ENCODE measurements at regions not wholly inside any gene's neighbourhood (a gene's known extent, or its start where the extent isn't known, plus 50 kb on each side); places are given as distances from the start of the nearest gene placed in this dataset.
"Not testable (repeated sequence)": the region's sequence is repeated elsewhere in the genome, so short reads cannot be mapped to it uniquely, and the experiment has no call there.

DNA sequence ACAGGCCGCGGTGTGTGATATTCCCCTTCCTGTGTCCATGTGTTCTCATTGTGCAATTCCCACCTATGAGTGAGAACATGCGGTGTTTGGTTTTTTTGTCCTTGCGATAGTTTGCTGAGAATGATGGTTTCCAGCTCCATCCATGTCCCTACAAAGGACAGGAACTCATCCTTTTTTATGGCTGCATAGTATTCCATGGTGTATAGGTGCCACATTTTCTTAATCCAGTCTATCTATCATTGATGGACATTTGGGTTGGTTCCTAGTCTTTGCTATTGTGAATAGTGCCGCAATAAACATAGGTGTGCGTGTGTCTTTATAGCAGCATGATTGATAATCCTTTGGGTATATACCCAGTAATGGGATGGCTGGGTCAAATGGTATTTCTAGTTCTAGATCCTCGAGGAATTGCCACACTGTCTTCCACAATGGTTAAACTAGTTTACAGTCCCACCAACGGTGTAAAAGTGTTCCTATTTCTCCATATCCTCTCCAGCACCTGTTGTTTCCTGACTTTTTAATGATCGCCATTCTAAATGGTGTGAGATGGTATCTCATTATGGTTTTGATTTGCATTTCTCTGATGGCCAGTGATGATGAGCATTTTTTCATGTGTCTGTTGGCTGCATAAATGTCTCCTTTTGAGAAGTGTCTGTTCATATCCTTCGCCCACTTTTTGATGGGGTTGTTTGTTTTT is 125.1 kb downstream of the USP22 start:
- not testable (repeated sequence) for DNase-seq

- DNase-seq, result no peak
Observed at GRCh38 chr17:20920095-20920814, 122.6 kb downstream of the USP22 start.

DNA sequence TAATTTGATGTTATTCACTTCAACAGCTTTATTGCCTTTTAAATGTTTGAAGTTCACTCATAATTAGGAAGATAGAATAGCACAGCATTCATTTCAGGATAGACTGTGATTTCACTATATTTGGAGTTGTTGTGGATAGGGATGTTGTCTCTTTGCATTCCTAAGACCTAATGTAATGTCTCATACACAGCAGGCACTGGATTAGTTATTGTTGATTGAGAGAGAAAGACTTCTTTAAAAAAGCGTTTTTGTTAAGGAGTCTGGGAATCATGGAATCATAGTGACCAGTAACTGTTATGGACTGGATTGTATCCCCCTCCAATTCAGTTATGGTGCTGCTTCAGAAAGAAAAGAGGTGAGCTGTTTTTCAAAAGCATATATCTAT is 122.0 kb downstream of the USP22 start:
- no peak for DNase-seq

DNA sequence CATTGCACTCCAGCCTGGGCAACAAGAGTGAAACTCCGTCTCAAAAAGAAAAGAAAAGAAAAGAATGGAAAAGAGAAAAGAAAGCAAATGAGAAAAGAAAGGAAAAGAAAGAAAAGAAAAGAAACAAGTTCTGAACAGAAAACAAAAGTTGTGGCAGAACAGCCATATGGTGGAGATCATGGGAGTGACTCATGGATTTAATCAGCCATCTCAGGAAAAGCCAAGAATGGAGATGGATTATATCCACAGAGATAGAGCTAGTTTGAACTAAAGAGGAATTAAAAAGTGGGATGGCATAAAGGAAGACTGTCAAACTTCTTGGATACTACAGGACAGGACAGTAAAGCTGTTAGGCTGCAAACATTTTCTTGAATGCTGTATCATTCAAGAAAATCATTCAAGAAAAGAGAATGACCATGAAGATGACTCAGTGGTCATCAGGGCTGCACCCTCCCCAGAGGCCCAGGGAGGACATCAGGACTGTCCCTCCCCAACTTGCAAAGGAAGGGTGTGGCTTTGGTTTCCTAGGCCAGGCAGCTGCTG is 120.6 kb downstream of the USP22 start:
- DNase-seq, result no peak

GRCh38 chr17:20924306-20924705 is 118.5 kb downstream of the USP22 start:
- no peak for DNase-seq

- no peak for DNase-seq
Observed at GRCh38 chr17:20925091-20925490, 117.7 kb downstream of the USP22 start.

DNA sequence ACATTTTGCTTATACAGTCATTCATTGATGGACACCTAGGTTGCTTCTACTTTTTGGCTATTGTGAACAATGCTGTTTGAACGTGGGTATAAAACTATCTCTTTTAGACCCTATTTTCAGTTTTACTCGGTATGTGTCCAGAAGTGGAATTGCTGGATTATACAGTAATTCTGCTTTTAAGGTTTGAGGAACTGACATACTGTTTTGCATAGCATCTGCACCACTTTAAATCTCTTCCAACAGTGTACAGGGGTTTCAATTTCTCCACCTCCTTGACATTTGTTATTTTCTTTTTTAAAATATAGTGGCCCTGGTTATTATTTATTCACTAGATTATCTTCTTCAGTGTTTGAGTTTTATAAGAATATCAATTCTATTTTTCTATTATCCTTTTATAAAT is 116.9 kb downstream of the USP22 start:
- DNase-seq, result no peak

GRCh38 chr17:20926532-20926931 is 116.3 kb downstream of the USP22 start:
- DNase-seq, result no peak

- DNase-seq, result no peak
Observed at GRCh38 chr17:20927308-20927977, 115.4 kb downstream of the USP22 start.

DNA sequence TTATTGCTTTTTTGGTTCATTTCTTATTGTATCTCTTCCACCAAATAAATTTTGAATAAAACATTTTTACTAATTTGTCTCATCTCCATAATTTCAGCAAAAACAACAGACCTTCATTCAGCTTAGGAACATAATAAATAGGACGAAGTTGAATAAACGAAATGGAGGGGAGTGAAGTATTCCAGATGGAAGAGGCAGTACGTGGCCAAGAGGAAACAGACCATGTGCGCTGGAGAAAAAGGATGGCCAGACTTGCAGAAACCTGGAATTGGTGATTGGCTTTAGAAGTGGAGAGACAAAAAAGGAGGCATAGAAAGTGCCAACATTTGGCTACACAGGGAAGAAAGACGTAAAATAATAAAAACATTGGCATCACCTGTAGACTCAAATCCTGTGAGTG is 113.5 kb downstream of the USP22 start:
- DNase-seq, result no peak

GRCh38 chr17:20930081-20930760 is 112.6 kb downstream of the USP22 start:
- DNase-seq, result no peak

DNA sequence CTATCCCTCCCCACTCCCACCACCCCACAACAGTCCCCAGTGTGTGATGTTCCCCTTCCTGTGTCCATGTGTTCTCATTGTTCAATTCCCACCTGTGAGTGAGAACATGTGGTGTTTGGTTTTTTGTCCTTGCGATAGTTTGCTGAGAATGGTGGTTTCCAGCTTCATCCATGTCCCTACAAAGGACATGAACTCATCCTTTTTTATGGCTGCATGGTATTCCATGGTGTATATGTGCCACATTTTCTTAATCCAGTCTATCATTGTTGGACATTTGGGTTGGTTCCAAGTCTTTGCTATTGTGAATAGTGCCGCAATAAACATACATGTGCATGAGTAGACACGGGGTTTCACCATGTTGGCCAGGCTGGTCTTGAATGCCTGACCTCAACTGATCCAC is 109.8 kb downstream of the USP22 start:
- not testable (repeated sequence) for DNase-seq

DNA sequence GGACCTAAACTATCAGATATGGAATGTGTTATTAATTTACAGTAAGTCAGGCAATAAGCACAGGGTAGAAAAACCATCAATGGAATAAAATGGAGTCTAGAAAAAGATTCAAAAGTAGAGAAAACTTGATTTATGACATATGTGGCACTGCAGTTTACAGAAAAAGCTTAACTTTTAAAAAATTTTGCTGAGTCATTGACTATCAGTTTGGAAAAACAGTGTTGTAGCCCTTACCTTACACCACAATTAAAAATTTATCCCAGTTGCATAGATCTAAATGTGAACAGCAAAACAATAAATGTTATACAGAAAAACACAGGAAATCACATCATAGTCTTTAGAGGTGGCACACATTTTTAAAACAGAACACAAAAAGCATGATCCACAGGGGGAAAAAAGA is 108.5 kb downstream of the USP22 start:
- no peak for DNase-seq

DNA sequence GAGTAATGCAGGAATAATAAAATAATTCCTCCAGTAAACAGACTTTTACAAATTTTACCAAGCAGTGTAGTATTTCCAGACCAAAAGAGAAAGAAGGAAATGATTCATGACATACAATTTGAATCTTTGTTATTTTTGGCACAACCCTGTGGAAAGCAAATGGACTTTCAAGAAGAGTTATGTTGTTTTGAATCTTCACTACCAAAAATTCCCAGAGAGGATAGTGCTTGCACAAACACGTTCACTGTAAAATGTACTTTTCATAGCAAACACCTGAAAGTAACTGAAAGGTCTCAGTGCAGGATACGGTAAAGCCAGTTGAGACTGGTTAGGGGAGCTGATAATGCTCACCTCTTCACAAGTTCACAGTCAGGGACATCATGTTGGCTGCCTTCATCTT is 107.1 kb downstream of the USP22 start:
- no peak for DNase-seq

DNA sequence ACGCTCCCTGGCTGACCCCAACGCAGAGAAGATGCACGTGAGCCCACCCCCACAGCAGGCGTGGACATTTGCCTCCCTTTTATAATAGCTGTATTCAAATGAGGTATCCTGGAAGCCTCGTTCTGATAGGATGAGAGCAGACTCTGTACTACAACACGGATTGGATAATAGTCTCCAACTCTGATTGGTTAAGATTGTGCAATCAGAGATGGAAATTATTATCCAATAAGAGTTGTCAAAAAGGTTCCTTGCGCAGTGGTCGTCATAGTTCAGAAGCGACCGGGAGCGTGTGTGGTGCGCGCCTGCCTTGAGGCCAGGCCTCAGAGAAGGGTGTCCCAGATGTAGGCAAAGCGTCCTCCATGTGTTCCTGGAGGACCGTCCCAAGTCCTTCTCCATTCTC is 104.6 kb downstream of the USP22 start:
- DNase-seq, result no peak

DNA sequence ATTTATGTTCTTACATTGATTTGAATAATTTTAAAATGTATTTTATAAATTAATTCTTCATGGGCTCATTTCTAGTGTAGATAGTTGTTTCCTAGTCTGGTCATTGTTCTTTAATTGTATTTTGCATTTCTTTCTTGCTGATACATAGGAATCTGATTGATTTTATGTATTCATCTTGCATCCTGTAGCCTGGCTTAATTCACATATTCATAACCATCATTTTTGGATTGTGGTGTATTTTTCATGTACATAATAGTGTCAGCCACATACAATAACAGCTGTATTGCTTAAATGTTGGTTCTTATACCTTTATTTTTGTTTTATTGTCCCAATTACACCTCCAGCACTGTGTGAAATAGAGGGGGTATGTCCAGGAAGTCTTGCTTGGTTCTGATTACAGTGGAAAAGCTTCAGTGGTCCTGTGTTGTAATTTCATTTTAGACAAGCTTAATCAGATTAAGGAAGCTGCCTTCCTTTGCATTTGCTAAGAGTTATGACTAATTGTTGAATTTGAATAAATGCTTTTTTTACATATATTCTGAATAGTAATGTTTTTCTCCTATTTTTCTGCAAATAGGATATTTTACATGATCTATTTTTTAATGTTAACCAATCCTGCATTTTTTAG is 103.7 kb downstream of the USP22 start:
- no peak for DNase-seq

GRCh38 chr17:20941872-20942271 is 100.9 kb downstream of the USP22 start:
- no peak for DNase-seq

DNA sequence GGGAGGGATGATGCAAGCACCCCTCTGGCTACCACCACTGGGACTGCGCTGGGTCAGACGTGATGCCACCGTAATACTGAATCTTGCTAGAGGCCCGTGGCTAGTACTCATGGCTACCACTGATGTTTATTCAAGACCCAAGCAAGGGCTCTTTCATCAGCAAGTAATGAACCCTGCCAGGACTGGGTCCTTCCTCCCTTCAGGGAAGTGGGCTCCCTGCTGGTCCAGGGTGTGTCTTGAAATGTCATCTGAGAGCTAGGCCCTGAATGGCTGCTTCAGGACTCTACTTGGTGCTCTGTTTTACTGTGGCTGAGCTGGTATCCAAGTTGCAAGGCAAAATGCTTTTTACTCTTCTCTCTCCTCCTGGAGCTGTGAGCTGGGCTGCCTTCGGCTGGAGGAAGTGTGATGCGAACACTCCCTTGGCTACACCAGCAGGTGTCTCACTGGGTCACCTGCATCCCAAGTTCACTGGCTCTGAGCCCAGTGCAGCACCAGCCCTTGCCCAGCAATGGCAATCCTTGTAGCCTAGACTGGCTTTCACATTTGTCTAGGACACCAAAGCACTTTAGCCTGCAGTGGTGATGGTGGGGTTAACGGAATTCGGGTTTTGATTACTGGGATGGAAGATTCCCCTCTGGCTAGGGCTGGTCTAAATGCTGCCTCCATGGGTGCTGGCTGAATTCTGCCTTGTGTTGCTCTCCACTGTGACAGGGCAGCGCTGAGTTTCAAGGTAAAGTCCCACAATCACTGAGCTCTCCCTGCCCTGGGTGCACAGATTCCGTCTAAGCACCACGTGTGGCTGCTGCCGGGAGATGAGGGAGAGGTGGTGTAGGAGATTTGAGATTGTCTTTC is 98.6 kb downstream of the USP22 start:
- peak; percentile 24 for DNase-seq

DNA sequence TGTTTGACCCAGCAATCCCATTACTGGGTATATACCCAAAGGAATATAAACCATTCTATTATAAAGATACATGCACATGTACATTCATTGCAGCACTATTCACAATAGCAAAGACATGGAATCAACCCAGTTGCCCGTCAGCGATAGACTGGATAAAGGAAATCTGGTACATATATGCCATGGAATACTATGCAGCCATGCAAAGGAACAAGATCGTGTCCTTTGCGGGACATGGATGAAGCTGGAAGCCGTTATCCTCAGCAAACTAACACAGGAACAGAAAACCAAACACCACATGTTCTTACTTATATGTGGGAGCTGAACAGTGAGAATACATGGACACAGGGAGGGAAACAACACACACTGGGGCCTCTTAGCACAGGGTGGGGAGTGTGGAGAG is 95.1 kb downstream of the USP22 start:
- not testable (repeated sequence) for DNase-seq

DNA sequence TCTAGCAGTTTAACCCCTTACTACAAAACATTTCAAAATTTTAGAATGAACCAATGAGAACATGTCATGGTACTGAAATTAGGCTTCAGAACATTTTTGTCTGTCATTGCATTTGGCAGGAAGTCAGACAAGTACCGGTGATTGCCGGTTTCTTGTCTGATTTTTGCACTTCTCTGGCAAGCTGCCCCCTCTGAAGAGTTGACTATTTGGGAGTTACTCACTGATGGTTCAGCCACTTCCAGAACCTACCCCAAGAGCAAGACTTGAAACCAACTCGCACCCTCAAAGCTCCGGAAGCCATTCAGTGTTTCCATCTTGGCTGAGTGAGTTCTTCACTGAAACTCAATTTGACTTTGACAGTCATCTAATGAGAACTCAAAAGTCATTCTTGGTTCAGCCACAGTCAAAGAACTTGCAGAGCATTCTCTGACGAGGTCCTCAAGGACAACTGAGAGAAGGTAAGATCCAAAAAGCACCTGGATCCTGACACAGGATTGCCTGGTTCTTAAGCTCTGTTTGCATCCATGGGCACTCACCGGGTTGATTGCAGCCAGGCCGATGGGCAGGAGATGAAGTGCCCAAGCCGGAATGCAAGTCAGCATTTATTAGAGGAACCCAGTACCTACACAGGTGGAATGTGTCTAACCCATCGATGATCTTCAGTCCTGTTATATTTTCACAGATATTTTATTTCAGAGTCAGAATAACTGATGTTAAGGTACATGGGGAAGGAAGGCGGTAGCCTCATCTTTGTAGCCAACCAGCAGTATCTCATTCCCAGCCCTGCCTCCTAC is 93.6 kb downstream of the USP22 start:
- no peak for DNase-seq
